Gastrocnemius medialis (tissue), 4 donors: ENCODE measurements at regions not wholly inside any gene's neighbourhood (a gene's known extent, or its start where the extent isn't known, plus 50 kb on each side); places are given as distances from the start of the nearest gene placed in this dataset.

Experiments
- CTCF ChIP-seq, 5 experiments: fragments of 450-650 bp in 3 of 5; fragments of 200-600 bp in 2 of 5; sonication (generic) in 2 of 5; IDR thresholded peaks in 4 of 5; conservative IDR thresholded peaks in 1 of 5; 1 replicate in 4 of 5; 2 replicates in 1 of 5; pipeline ENCODE4 v1.5.1; 2016 to 2019; ENCODE audit warnings: antibody characterized with exemption in 5 of 5, mild to moderate bottlenecking in 3 of 5, moderate library complexity in 3 of 5
- POLR2A ChIP-seq, 2 donors: fragments of 450-650 bp; IDR thresholded peaks; one replicate each; pipeline ENCODE4 v1.6.1; 2017; ENCODE audit warnings: antibody characterized with exemption in 2 of 2, mild to moderate bottlenecking in 2 of 2, moderate library complexity in 2 of 2

DNA sequence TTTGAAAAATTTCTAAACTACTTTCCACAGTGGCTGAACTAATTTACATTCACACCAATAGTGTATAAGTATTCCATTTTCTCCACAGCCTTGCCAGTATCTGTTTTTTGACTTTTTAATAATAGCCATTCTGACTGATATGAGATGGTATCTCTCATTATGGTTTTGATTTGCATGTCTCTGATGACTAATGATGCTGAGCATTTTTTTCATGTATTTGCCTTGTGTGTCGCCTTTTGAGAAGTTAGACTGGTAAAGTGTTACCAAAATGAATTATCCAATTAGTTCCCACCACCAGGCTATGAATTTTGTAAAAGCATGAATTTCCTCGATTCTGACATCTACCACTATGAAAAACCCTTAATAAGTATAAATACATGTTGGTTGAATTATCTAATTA, 242.2 kb upstream of the GK2 start:
- TF ChIP-seq POLR2A (IDR thresholded peaks at IDR 0.05) (no peak), CTCF (IDR thresholded peaks at IDR 0.05 in 4 of 5, conservative IDR thresholded peaks at IDR 0.05 in 1 of 5) (no peak)
